ENCODE measurements at regions not wholly inside any gene's neighbourhood (a gene's known extent, or its start where the extent isn't known, plus 50 kb on each side); places are given as distances from the start of the nearest gene placed in this dataset.

DNA sequence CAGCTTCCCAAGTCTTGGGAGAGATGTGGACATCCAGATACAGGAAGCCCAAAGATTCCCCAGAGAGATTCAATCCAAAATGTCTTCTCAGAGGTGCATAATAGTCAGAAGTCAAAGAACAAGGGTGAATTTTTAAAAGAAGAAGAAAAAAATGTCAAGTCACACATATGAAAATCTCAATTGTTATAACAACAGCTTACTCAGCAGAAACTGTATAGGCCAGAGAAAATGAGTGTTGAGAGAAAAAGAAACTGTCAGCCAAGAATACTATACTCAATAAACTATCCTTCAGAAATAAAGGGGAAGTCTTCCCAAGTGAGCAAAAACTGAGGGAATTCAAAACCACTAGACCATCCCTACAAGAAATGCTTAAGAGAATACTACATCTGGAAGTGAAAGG is 612.9 kb upstream of the POU3F3 start:
- DNase-seq: no peak
- Histone ChIP-seq H3K27ac (ENCODE audit: low read length) (no peak overlapping the region), H3K79me2 (ENCODE audit: low read length) (no peaks in the 10 kb centered on the region), H3K4me1 (ENCODE audit: low read length) (no peaks in the 10 kb centered on the region), H4K20me1 (ENCODE audit: insufficient read depth, low read length) (no peaks in the 10 kb centered on the region), H3K9me3 (replicated peaks; ENCODE audit: insufficient read depth, low read length) (no peaks in the 10 kb centered on the region), H3F3A (ENCODE audit: insufficient read depth, low read length) (no peaks in the 10 kb centered on the region), H3K9ac (ENCODE audit: low read length) (no peak overlapping the region), H3K36me3 (replicated peaks; ENCODE audit: insufficient read depth, low read length) (no peaks in the 10 kb centered on the region), H3K4me2 (ENCODE audit: low read depth, low read length) (no peak overlapping the region), H3K4me3 (ENCODE audit: low read length) (no peak overlapping the region), H3K9me2 (replicated peaks; ENCODE audit: insufficient read depth, low read length) (no peaks in the 10 kb centered on the region), H2AFZ (ENCODE audit: low read length) (no peak overlapping the region), H3K27me3 (replicated peaks; ENCODE audit: insufficient read depth, low read length) (no peaks in the 10 kb centered on the region)
- TF ChIP-seq EZH2 (optimal IDR thresholded peaks at IDR 0.05; ENCODE audit: low read depth, low read length): no peak
- no peak for TF ChIP-seq EZH2phosphoT487 (IDR thresholded peaks at IDR 0.05; ENCODE audit: low read length)
- no peak for TF ChIP-seq CTCF (IDR thresholded peaks at IDR 0.05; ENCODE audit: low read length)

GRCh38 chr2:104249629-104250028 is 604.3 kb upstream of the POU3F3 start:
- TF ChIP-seq EZH2phosphoT487 (IDR thresholded peaks at IDR 0.05; ENCODE audit: low read length): no peak
- TF ChIP-seq CTCF (IDR thresholded peaks at IDR 0.05; ENCODE audit: low read length): no peak
- TF ChIP-seq EZH2 (optimal IDR thresholded peaks at IDR 0.05; ENCODE audit: low read depth, low read length): no peak
- Histone ChIP-seq H3K27me3 (replicated peaks; ENCODE audit: insufficient read depth, low read length) (no peaks in the 10 kb centered on the region), H3K4me1 (ENCODE audit: low read length) (no peaks in the 10 kb centered on the region), H3K27ac (ENCODE audit: low read length) (no peak overlapping the region), H3K36me3 (replicated peaks; ENCODE audit: insufficient read depth, low read length) (no peaks in the 10 kb centered on the region), H3K9ac (ENCODE audit: low read length) (no peak overlapping the region), H4K20me1 (ENCODE audit: insufficient read depth, low read length) (no peaks in the 10 kb centered on the region), H3K4me2 (ENCODE audit: low read depth, low read length) (no peak overlapping the region), H2AFZ (ENCODE audit: low read length) (no peak overlapping the region), H3F3A (ENCODE audit: insufficient read depth, low read length) (no peaks in the 10 kb centered on the region), H3K4me3 (ENCODE audit: low read length) (no peak overlapping the region), H3K79me2 (ENCODE audit: low read length) (no peaks in the 10 kb centered on the region), H3K9me3 (replicated peaks; ENCODE audit: insufficient read depth, low read length) (no peaks in the 10 kb centered on the region), H3K9me2 (replicated peaks; ENCODE audit: insufficient read depth, low read length) (no peaks in the 10 kb centered on the region)
- no peak for DNase-seq

DNA sequence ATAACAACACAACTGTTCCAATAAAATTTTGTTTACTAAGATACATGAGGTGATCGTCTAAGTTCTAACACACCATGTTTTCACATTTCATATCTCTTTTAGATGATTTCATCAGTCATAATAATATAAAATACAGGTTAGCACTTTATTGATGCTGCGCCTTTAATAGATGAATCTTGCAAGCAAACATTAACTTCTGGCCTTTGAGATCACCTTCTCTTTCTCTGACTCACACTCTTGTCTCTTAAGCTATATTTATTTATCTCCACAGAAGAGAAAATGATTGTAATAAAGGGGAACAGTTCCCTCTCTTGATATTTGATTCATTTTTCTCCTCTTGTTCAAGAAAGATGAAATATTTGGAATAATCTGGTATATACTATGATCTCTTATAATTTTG is 603.3 kb upstream of the POU3F3 start:
- Histone ChIP-seq H3K4me3 (ENCODE audit: low read length) (no peak overlapping the region), H3K9me2 (replicated peaks; ENCODE audit: insufficient read depth, low read length) (no peaks in the 10 kb centered on the region), H4K20me1 (ENCODE audit: insufficient read depth, low read length) (no peaks in the 10 kb centered on the region), H3K27me3 (replicated peaks; ENCODE audit: insufficient read depth, low read length) (no peaks in the 10 kb centered on the region), H3K36me3 (replicated peaks; ENCODE audit: insufficient read depth, low read length) (no peaks in the 10 kb centered on the region), H3K9me3 (replicated peaks; ENCODE audit: insufficient read depth, low read length) (no peaks in the 10 kb centered on the region), H3K79me2 (ENCODE audit: low read length) (no peaks in the 10 kb centered on the region), H3K27ac (ENCODE audit: low read length) (no peak overlapping the region), H3K9ac (ENCODE audit: low read length) (no peak overlapping the region), H3K4me2 (ENCODE audit: low read depth, low read length) (no peak overlapping the region), H2AFZ (ENCODE audit: low read length) (no peak overlapping the region), H3F3A (ENCODE audit: insufficient read depth, low read length) (no peaks in the 10 kb centered on the region), H3K4me1 (ENCODE audit: low read length) (no peaks in the 10 kb centered on the region)
- no peak for DNase-seq
- TF ChIP-seq EZH2phosphoT487 (IDR thresholded peaks at IDR 0.05; ENCODE audit: low read length): no peak
- TF ChIP-seq CTCF (IDR thresholded peaks at IDR 0.05; ENCODE audit: low read length): no peak
- no peak for TF ChIP-seq EZH2 (optimal IDR thresholded peaks at IDR 0.05; ENCODE audit: low read depth, low read length)

All from MM.1S (cell line).